ENCODE measurements at regions not wholly inside any gene's neighbourhood (a gene's known extent, or its start where the extent isn't known, plus 50 kb on each side); places are given as distances from the start of the nearest gene placed in this dataset.
"Not testable (repeated sequence)": the region's sequence is repeated elsewhere in the genome, so short reads cannot be mapped to it uniquely, and the experiment has no call there.

- no peak for DNase-seq (ENCODE audit: low read depth, low spot score)
Measured at GRCh38 chr2:147025646-147026585, 818.9 kb upstream of the ACVR2A start.

GRCh38 chr2:147019311-147019710 is 825.5 kb upstream of the ACVR2A start:
- no peak for DNase-seq (ENCODE audit: low read depth, low spot score)

GRCh38 chr2:147017951-147018645 is 826.7 kb upstream of the ACVR2A start:
- DNase-seq (ENCODE audit: low read depth, low spot score): no peak

- DNase-seq (ENCODE audit: low read depth, low spot score): no peak
Measured at GRCh38 chr2:147016181-147016580, 828.6 kb upstream of the ACVR2A start.

- DNase-seq (ENCODE audit: low read depth, low spot score): no peak
Measured at GRCh38 chr2:147015591-147015990, 829.2 kb upstream of the ACVR2A start.

- no peak for DNase-seq (ENCODE audit: low read depth, low spot score)
Measured at GRCh38 chr2:147013696-147014392, 831.0 kb upstream of the ACVR2A start.

- no peak for DNase-seq (ENCODE audit: low read depth, low spot score)
Measured at GRCh38 chr2:147008481-147008880, 836.3 kb upstream of the ACVR2A start.

- no peak for DNase-seq (ENCODE audit: low read depth, low spot score)
Measured at GRCh38 chr2:147006736-147007141, 838.1 kb upstream of the ACVR2A start.

GRCh38 chr2:147003081-147003480 is 841.7 kb upstream of the ACVR2A start:
- no peak for DNase-seq (ENCODE audit: low read depth, low spot score)

GRCh38 chr2:147002256-147002655 is 842.6 kb upstream of the ACVR2A start:
- DNase-seq (ENCODE audit: low read depth, low spot score): no peak

GRCh38 chr2:147001061-147001460 is 843.8 kb upstream of the ACVR2A start:
- no peak for DNase-seq (ENCODE audit: low read depth, low spot score)

GRCh38 chr2:147000151-147000550 is 844.7 kb upstream of the ACVR2A start:
- not testable (repeated sequence) for DNase-seq (ENCODE audit: low read depth, low spot score)

GRCh38 chr2:146997945-146998344 is 846.9 kb upstream of the ACVR2A start:
- no peak for DNase-seq (ENCODE audit: low read depth, low spot score)

- no peak for DNase-seq (ENCODE audit: low read depth, low spot score)
Measured at GRCh38 chr2:146997488-146997887, 847.3 kb upstream of the ACVR2A start.

GRCh38 chr2:146994246-146994645 is 850.6 kb upstream of the ACVR2A start:
- DNase-seq (ENCODE audit: low read depth, low spot score): no peak

- DNase-seq (ENCODE audit: low read depth, low spot score): no peak
Measured at GRCh38 chr2:146992466-146992865, 852.4 kb upstream of the ACVR2A start.

- DNase-seq (ENCODE audit: low read depth, low spot score): peak; percentile 18
Measured at GRCh38 chr2:146992057-146992456, 852.8 kb upstream of the ACVR2A start.

GRCh38 chr2:146990311-146991054 is 854.3 kb upstream of the ACVR2A start:
- no peak for DNase-seq (ENCODE audit: low read depth, low spot score)

- no peak for DNase-seq (ENCODE audit: low read depth, low spot score)
Measured at GRCh38 chr2:146989741-146990140, 855.1 kb upstream of the ACVR2A start.

- DNase-seq (ENCODE audit: low read depth, low spot score): peak; percentile 7
Measured at GRCh38 chr2:146987996-146988395, 856.8 kb upstream of the ACVR2A start.

- no peak for DNase-seq (ENCODE audit: low read depth, low spot score)
Measured at GRCh38 chr2:146986161-146986560, 858.7 kb upstream of the ACVR2A start.

Measured in astrocyte of the hippocampus (primary cell).